IMR-90 (cell line): ENCODE measurements at regions not wholly inside any gene's neighbourhood (a gene's known extent, or its start where the extent isn't known, plus 50 kb on each side); places are given as distances from the start of the nearest gene placed in this dataset.

Experiments
- BHLHE40 ChIP-seq: fragments of 150-350 bp; IDR thresholded peaks from 2 replicates; pipeline ENCODE4 v1.6.1; 2016; ENCODE audit warnings: mild to moderate bottlenecking, low read depth, low read length
- CEBPB ChIP-seq: IDR thresholded peaks from 2 replicates; pipeline ENCODE4 v1.6.1; 2012; ENCODE audit warnings: low read depth, low read length, improper control_type of control experiment
- CHD1 ChIP-seq: IDR thresholded peaks from 2 replicates; pipeline ENCODE4 v1.6.1; 2012; ENCODE audit warnings: low read depth, low read length, improper control_type of control experiment
- MAZ ChIP-seq: IDR thresholded peaks from 2 replicates; pipeline ENCODE4 v1.6.1; 2012; ENCODE audit warnings: low read depth, mild to moderate bottlenecking, low read length, improper control_type of control experiment, moderate library complexity, borderline replicate concordance
- MXI1 ChIP-seq: IDR thresholded peaks from 2 replicates; pipeline ENCODE4 v1.6.1; 2012; ENCODE audit warnings: low read depth, mild to moderate bottlenecking, low read length, moderate library complexity, borderline replicate concordance
- POLR2A ChIP-seq: IDR thresholded peaks from 2 replicates; pipeline ENCODE4 v1.6.1; 2012; ENCODE audit warnings: mild to moderate bottlenecking, low read depth, low read length
- RAD21 ChIP-seq: IDR thresholded peaks from 2 replicates; pipeline ENCODE4 v1.6.1; 2012; ENCODE audit warnings: low read length, improper control_type of control experiment
- RCOR1 ChIP-seq: IDR thresholded peaks from 2 replicates; pipeline ENCODE4 v1.6.1; 2012; ENCODE audit warnings: mild to moderate bottlenecking, low read length, improper control_type of control experiment; ENCODE audit not compliant: insufficient replicate concordance
- RFX5 ChIP-seq: IDR thresholded peaks from 2 replicates; pipeline ENCODE4 v1.8.0; 2012; ENCODE audit warnings: low read depth, mild to moderate bottlenecking, low read length, moderate library complexity
- SMC3 ChIP-seq: fragments of 150-350 bp; IDR thresholded peaks from 2 replicates; pipeline ENCODE4 v1.6.1; 2016; ENCODE audit warnings: low read depth, mild to moderate bottlenecking, antibody characterized with exemption, low read length, moderate library complexity
- TF ChIP-seq, protein P1 (sequence below): conservative IDR thresholded peaks from 2 replicates; pipeline ENCODE4 v1.5.1; 2012; ENCODE audit warnings: mild to moderate bottlenecking, low read depth, low read length, improper control_type of control experiment
- TF ChIP-seq, protein P2 (sequence below): fragments of 150-350 bp; IDR thresholded peaks from 2 replicates; pipeline ENCODE4 v1.6.1; 2017; ENCODE audit warnings: mild to moderate bottlenecking, antibody characterized with exemption, low read length, low read depth
- TF ChIP-seq, protein P3 (sequence below): fragments of 150-350 bp; IDR thresholded peaks from 2 replicates; pipeline ENCODE4 v1.6.1; 2016; ENCODE audit warnings: low read depth, mild to moderate bottlenecking, low read length, moderate library complexity, borderline replicate concordance

DNA sequence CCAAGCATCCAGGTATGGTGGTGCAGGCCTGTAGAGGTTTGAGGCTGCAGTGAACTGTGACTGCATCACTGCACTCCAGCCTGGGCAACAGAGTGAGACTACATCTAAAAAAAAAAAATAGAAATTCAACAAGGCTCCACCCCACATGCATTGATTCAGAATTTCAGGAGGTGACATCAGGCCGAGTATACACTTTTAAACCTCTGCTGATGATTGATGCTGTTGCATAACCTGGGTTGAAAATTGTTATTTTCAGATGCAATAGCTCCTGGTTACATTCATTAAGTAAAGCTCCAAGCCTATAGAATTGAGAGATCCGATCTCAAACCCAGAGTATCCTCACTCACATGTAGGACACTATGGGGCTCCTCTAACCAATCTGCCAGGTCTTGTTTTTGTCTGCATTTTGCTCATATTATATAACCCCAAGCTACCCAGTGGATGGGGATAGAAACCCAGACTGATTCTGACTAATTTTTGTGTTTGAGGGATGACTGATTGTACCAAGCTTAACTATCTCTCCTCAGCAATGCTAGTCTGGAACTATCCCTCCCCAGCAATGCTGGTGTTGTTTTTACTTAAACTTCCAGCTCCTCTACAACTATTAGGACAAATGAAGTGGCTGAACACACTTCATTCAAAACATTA, 123.5 kb upstream of the PREP start:
- TF ChIP-seq POLR2A = no peak
- TF ChIP-seq, protein P1, sequence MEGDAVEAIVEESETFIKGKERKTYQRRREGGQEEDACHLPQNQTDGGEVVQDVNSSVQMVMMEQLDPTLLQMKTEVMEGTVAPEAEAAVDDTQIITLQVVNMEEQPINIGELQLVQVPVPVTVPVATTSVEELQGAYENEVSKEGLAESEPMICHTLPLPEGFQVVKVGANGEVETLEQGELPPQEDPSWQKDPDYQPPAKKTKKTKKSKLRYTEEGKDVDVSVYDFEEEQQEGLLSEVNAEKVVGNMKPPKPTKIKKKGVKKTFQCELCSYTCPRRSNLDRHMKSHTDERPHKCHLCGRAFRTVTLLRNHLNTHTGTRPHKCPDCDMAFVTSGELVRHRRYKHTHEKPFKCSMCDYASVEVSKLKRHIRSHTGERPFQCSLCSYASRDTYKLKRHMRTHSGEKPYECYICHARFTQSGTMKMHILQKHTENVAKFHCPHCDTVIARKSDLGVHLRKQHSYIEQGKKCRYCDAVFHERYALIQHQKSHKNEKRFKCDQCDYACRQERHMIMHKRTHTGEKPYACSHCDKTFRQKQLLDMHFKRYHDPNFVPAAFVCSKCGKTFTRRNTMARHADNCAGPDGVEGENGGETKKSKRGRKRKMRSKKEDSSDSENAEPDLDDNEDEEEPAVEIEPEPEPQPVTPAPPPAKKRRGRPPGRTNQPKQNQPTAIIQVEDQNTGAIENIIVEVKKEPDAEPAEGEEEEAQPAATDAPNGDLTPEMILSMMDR = no peak
- TF ChIP-seq, protein P2, sequence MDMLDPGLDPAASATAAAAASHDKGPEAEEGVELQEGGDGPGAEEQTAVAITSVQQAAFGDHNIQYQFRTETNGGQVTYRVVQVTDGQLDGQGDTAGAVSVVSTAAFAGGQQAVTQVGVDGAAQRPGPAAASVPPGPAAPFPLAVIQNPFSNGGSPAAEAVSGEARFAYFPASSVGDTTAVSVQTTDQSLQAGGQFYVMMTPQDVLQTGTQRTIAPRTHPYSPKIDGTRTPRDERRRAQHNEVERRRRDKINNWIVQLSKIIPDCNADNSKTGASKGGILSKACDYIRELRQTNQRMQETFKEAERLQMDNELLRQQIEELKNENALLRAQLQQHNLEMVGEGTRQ = no peak
- no peak for TF ChIP-seq RFX5
- no peak for TF ChIP-seq CHD1
- no peak for TF ChIP-seq MAZ
- TF ChIP-seq CEBPB = no peak
- no peak for TF ChIP-seq MXI1
- no peak for TF ChIP-seq RAD21
- no peak for TF ChIP-seq BHLHE40
- TF ChIP-seq, protein P3, sequence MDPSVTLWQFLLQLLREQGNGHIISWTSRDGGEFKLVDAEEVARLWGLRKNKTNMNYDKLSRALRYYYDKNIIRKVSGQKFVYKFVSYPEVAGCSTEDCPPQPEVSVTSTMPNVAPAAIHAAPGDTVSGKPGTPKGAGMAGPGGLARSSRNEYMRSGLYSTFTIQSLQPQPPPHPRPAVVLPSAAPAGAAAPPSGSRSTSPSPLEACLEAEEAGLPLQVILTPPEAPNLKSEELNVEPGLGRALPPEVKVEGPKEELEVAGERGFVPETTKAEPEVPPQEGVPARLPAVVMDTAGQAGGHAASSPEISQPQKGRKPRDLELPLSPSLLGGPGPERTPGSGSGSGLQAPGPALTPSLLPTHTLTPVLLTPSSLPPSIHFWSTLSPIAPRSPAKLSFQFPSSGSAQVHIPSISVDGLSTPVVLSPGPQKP = no peak
- TF ChIP-seq RCOR1 = no peak
- no peak for TF ChIP-seq SMC3
